ENCODE measurements at regions not wholly inside any gene's neighbourhood (a gene's known extent, or its start where the extent isn't known, plus 50 kb on each side); places are given as distances from the start of the nearest gene placed in this dataset.

- TF ChIP-seq, protein P1, sequence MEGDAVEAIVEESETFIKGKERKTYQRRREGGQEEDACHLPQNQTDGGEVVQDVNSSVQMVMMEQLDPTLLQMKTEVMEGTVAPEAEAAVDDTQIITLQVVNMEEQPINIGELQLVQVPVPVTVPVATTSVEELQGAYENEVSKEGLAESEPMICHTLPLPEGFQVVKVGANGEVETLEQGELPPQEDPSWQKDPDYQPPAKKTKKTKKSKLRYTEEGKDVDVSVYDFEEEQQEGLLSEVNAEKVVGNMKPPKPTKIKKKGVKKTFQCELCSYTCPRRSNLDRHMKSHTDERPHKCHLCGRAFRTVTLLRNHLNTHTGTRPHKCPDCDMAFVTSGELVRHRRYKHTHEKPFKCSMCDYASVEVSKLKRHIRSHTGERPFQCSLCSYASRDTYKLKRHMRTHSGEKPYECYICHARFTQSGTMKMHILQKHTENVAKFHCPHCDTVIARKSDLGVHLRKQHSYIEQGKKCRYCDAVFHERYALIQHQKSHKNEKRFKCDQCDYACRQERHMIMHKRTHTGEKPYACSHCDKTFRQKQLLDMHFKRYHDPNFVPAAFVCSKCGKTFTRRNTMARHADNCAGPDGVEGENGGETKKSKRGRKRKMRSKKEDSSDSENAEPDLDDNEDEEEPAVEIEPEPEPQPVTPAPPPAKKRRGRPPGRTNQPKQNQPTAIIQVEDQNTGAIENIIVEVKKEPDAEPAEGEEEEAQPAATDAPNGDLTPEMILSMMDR (IDR thresholded peaks at IDR 0.05) = no peak
- H3K27ac Mint-ChIP-seq = no peak overlapping the region
- DNase-seq (no peak), ATAC-seq (ENCODE audit: low read depth) (no peak)
- H3K4me1 Mint-ChIP-seq = no peaks in the 10 kb centered on the region
- ChIA-PET POLR2A (no interaction called here), CTCF (no interaction called here)
- no peak overlapping the region for H3K4me3 Mint-ChIP-seq
- H3K36me3 Mint-ChIP-seq (ENCODE audit: low read depth) = no peaks in the 10 kb centered on the region
- intact Hi-C loops (cut with micrococcal nuclease) = no loop called here
- no peaks in the 10 kb centered on the region for H3K9me3 Mint-ChIP-seq
- H3K27me3 Mint-ChIP-seq = no peaks in the 10 kb centered on the region
These were observed 287.3 kb downstream of the CMPK2 start for GRCh38 chr2:6578416-6578815.

GRCh38 chr2:6579281-6579680 is 286.4 kb downstream of the CMPK2 start:
- Mint-ChIP-seq H3K4me3 (no peak overlapping the region), H3K36me3 (ENCODE audit: low read depth) (no peaks in the 10 kb centered on the region), H3K4me1 (no peaks in the 10 kb centered on the region), H3K27ac (no peak overlapping the region), H3K27me3 (no peaks in the 10 kb centered on the region), H3K9me3 (no peaks in the 10 kb centered on the region)
- TF ChIP-seq, protein P1 (IDR thresholded peaks at IDR 0.05) = no peak
- ATAC-seq (ENCODE audit: low read depth) (no peak), DNase-seq (no peak)
- intact Hi-C loops (cut with micrococcal nuclease) = no loop called here
- ChIA-PET POLR2A (no interaction called here), CTCF (no interaction called here)

GRCh38 chr2:6580982-6581381 is 284.7 kb downstream of the CMPK2 start:
- Mint-ChIP-seq H3K9me3 (no peaks in the 10 kb centered on the region), H3K4me1 (no peaks in the 10 kb centered on the region), H3K4me3 (no peak overlapping the region), H3K27ac (no peak overlapping the region), H3K27me3 (no peaks in the 10 kb centered on the region), H3K36me3 (ENCODE audit: low read depth) (no peaks in the 10 kb centered on the region)
- CTCF ChIA-PET = no interaction called here
- intact Hi-C loops (cut with micrococcal nuclease) = no loop called here
- no peak for DNase-seq
- no peak for ATAC-seq (ENCODE audit: low read depth)
- POLR2A ChIA-PET = no interaction called here
- TF ChIP-seq, protein P1 (IDR thresholded peaks at IDR 0.05) = no peak

GRCh38 chr2:6589150-6589549 is 276.6 kb downstream of the CMPK2 start:
- intact Hi-C loops (cut with micrococcal nuclease) = no loop called here
- Mint-ChIP-seq H3K4me1 (no peaks in the 10 kb centered on the region), H3K27ac (no peak overlapping the region), H3K4me3 (no peak overlapping the region), H3K27me3 (no peaks in the 10 kb centered on the region), H3K36me3 (ENCODE audit: low read depth) (no peaks in the 10 kb centered on the region), H3K9me3 (no peaks in the 10 kb centered on the region)
- no peak for ATAC-seq (ENCODE audit: low read depth)
- TF ChIP-seq, protein P1 (IDR thresholded peaks at IDR 0.05) = no peak
- CTCF ChIA-PET = no interaction called here
- no peak for DNase-seq
- POLR2A ChIA-PET = no interaction called here

- POLR2A ChIA-PET = no interaction called here
- intact Hi-C loops (cut with micrococcal nuclease) = no loop called here
- Mint-ChIP-seq H3K27me3 (no peaks in the 10 kb centered on the region), H3K4me1 (no peaks in the 10 kb centered on the region), H3K4me3 (no peak overlapping the region), H3K27ac (no peak overlapping the region), H3K9me3 (no peaks in the 10 kb centered on the region), H3K36me3 (ENCODE audit: low read depth) (no peaks in the 10 kb centered on the region)
- CTCF ChIA-PET = no interaction called here
- ATAC-seq (ENCODE audit: low read depth) = no peak
- no peak for DNase-seq
- TF ChIP-seq, protein P1 (IDR thresholded peaks at IDR 0.05) = no peak
These were observed 275.3 kb downstream of the CMPK2 start for GRCh38 chr2:6590442-6590841.

Data from activated B cell treated with CpG ODN at 0.5 μM for 24 hours (primary cell).